K562 (cell line): ENCODE measurements at regions not wholly inside any gene's neighbourhood (a gene's known extent, or its start where the extent isn't known, plus 50 kb on each side); places are given as distances from the start of the nearest gene placed in this dataset.

Experiments
- CAMTA2 ChIP-seq: fragments of 250-450 bp; sonication (Bioruptor Pico); conservative IDR thresholded peaks from 2 replicates; pipeline ENCODE4 v1.5.1; 2022
- CBFA2T2 ChIP-seq: fragments of 450-650 bp; conservative IDR thresholded peaks from 2 replicates; pipeline ENCODE4 v1.6.1; 2017; ENCODE audit warnings: mild to moderate bottlenecking
- CBX1 ChIP-seq: sonication (generic); IDR thresholded peaks from 2 replicates; pipeline ENCODE4 v1.6.1; 2016; ENCODE audit warnings: antibody characterized with exemption, low read depth, mild to moderate bottlenecking
- E2F3 ChIP-seq: fragments of 250-450 bp; sonication (Bioruptor Pico); IDR thresholded peaks from 2 replicates; pipeline ENCODE4 v1.4.0; 2020; ENCODE audit warnings: mild to moderate bottlenecking
- ELK3 ChIP-seq: fragments of 450-650 bp; formaldehyde crosslinking; IDR thresholded peaks from 2 replicates; pipeline ENCODE4 v1.4.0; 2020; ENCODE audit warnings: mild to moderate bottlenecking
- FOXJ2 ChIP-seq: fragments of 200-800 bp; sonication (Bioruptor generic); IDR thresholded peaks from 2 replicates; pipeline ENCODE4 v1.6.1; 2016; ENCODE audit warnings: missing genetic modification characterization, missing compliant biosample characterization
- FOXJ3 ChIP-seq: sonication (generic); formaldehyde crosslinking; IDR thresholded peaks from 2 replicates; pipeline ENCODE4 v1.4.0; 2020; ENCODE audit warnings: mild to moderate bottlenecking, missing genetic modification reagents
- ILK ChIP-seq: fragments of 450-650 bp; IDR thresholded peaks from 2 replicates; pipeline ENCODE4 v1.6.1; 2016; ENCODE audit warnings: missing genetic modification characterization, low read depth, mild to moderate bottlenecking, missing compliant biosample characterization, moderate library complexity, borderline replicate concordance
- MCM5 ChIP-seq: fragments of 450-650 bp; IDR thresholded peaks from 2 replicates; pipeline ENCODE4 v1.6.1; 2016; ENCODE audit warnings: low read depth
- MYC ChIP-seq, 2 experiments: fragments of 250-450 bp in 1 of 2; sonication (Bioruptor Pico) in 1 of 2; IDR thresholded peaks; 2 replicates each; pipeline versions ENCODE4 v1.5.1 to v1.6.1; 2012 to 2021; ENCODE audit warnings: low read depth in 2 of 2, borderline replicate concordance in 1 of 2, improper control_type of control experiment in 1 of 2, low read length in 1 of 2, mild to moderate bottlenecking in 1 of 2, moderate library complexity in 1 of 2
- NBN ChIP-seq: fragments of 450-650 bp; IDR thresholded peaks from 2 replicates; pipeline ENCODE4 v1.6.1; 2016; ENCODE audit warnings: low read depth, mild to moderate bottlenecking
- PBX2 ChIP-seq, 2 experiments: IDR thresholded peaks in 1 of 2; conservative IDR thresholded peaks in 1 of 2; 2 replicates each; pipeline ENCODE4 v1.6.1; 2016; ENCODE audit warnings: low read depth in 2 of 2, mild to moderate bottlenecking in 1 of 2, missing compliant biosample characterization in 1 of 2, missing genetic modification characterization in 1 of 2, moderate library complexity in 1 of 2
- POLR2B ChIP-seq: fragments of 450-650 bp; IDR thresholded peaks from 2 replicates; pipeline ENCODE4 v1.6.1; 2018; ENCODE audit warnings: low read depth; ENCODE audit not compliant: partially characterized antibody
- POLR2H ChIP-seq: IDR thresholded peaks from 2 replicates; pipeline ENCODE4 v1.6.1; 2016; ENCODE audit warnings: missing genetic modification characterization, low read depth, mild to moderate bottlenecking, control low read depth, missing compliant biosample characterization, moderate library complexity
- PYGO2 ChIP-seq: fragments of 450-650 bp; IDR thresholded peaks from 2 replicates; pipeline ENCODE4 v1.6.1; 2016; ENCODE audit warnings: mild to moderate bottlenecking, missing genetic modification characterization, moderate library complexity, missing compliant biosample characterization
- RBFOX2 ChIP-seq: fragments of 200-400 bp; formaldehyde crosslinking; IDR thresholded peaks from 2 replicates; pipeline ENCODE4 v1.6.1; 2017; ENCODE audit warnings: low read depth, mild to moderate bottlenecking, low read length, moderate library complexity
- SIN3A ChIP-seq, 2 experiments: fragments of 150-350 bp in 1 of 2; IDR thresholded peaks; 2 replicates each; pipeline ENCODE4 v1.6.1; 2011 to 2016; ENCODE audit warnings: borderline replicate concordance in 2 of 2, low read depth in 2 of 2, low read length in 2 of 2, mild to moderate bottlenecking in 2 of 2, moderate library complexity in 2 of 2; ENCODE audit not compliant: control insufficient read depth in 1 of 2
- SIRT6 ChIP-seq: IDR thresholded peaks from one replicate; pipeline ENCODE4 v1.6.1; 2012; ENCODE audit warnings: low read depth, mild to moderate bottlenecking, control low read depth, inconsistent platforms, low read length, moderate library complexity
- TBL1XR1 ChIP-seq, 2 experiments: IDR thresholded peaks; 2 replicates each; pipeline ENCODE4 v1.6.1; 2012; ENCODE audit warnings: improper control_type of control experiment in 2 of 2, low read length in 2 of 2, mild to moderate bottlenecking in 1 of 2
- TEAD2 ChIP-seq: fragments of 450-650 bp; IDR thresholded peaks from 2 replicates; pipeline ENCODE4 v1.6.1; 2016; ENCODE audit warnings: missing genetic modification characterization, control low read depth, missing compliant biosample characterization
- TFAM ChIP-seq: fragments of 250-450 bp; sonication (Bioruptor Pico); conservative IDR thresholded peaks from 2 replicates; pipeline ENCODE4 v1.5.0; 2021; ENCODE audit warnings: mild to moderate bottlenecking, moderate library complexity
- ZC3H8 ChIP-seq: fragments of 450-650 bp; IDR thresholded peaks from 2 replicates; pipeline ENCODE4 v1.6.1; 2017
- ZFP30 ChIP-seq: fragments of 250-450 bp; sonication (Bioruptor Pico); IDR thresholded peaks from 2 replicates; pipeline ENCODE4 v1.8.0; 2022; ENCODE audit warnings: moderate library complexity, mild to moderate bottlenecking, inconsistent platforms, borderline replicate concordance
- ZNF184 ChIP-seq: sonication (generic); formaldehyde crosslinking; IDR thresholded peaks from 2 replicates; pipeline ENCODE4 v1.5.0; 2020; ENCODE audit warnings: missing genetic modification reagents
- ZNF3 ChIP-seq: fragments of 250-450 bp; sonication (Bioruptor Pico); IDR thresholded peaks from 2 replicates; pipeline ENCODE4 v1.5.0; 2021; ENCODE audit warnings: mild to moderate bottlenecking, moderate library complexity
- ZNF311 ChIP-seq: fragments of 250-450 bp; sonication (Bioruptor Pico); IDR thresholded peaks from 2 replicates; pipeline ENCODE4 v1.4.0; 2020; ENCODE audit warnings: mild to moderate bottlenecking, moderate library complexity

- TF ChIP-seq MYC (IDR thresholded peaks at IDR 0.05; ENCODE audit: low read depth, low read length) (no peak; the same call in 1 of the 2 replicates), MYC (CRISPR knock-in tag; IDR thresholded peaks at IDR 0.05; ENCODE audit: borderline replicate concordance, low read depth) (no peak), ZFP30 (no peak), RBFOX2 (no peak), ZNF311 (CRISPR knock-in tag) (no peak), ILK (tag) (no peak), MCM5 (no peak), POLR2H (no peak), FOXJ3 (CRISPR knock-in tag) (no peak), CAMTA2 (no peak), TBL1XR1 (IDR thresholded peaks at IDR 0.05; ENCODE audit: low read length in 2 of 2) (no peak), TEAD2 (tag) (no peak), PYGO2 (tag) (no peak), CBFA2T2 (no peak), CBX1 (no peak), ELK3 (CRISPR knock-in tag) (0 out of 2 replicates have a peak, but pooled peaks have one; percentile 16), SIN3A (IDR thresholded peaks at IDR 0.05; ENCODE audit: borderline replicate concordance in 2 of 2, control insufficient read depth in 1 of 2, low read depth in 2 of 2, low read length in 2 of 2) (peak; percentile 18 to 79; a peak in 2 of 4 replicates), PBX2 (CRISPR knock-in tag; IDR thresholded peaks at IDR 0.05; ENCODE audit: low read depth) (no peak), PBX2 (tag; conservative IDR thresholded peaks at IDR 0.05; ENCODE audit: low read depth) (no peak), E2F3 (no peak), NBN (peak; percentile 87), TFAM (CRISPR knock-in tag) (no peak), POLR2B (no peak), ZC3H8 (no peak), ZNF184 (CRISPR knock-in tag) (no peak), FOXJ2 (tag) (no peak), ZNF3 (CRISPR knock-in tag) (no peak), SIRT6 (no peak)
Observed at GRCh38 chr6:28809947-28810658, 113.7 kb downstream of the TRIM27 start (continued).
